SW480 (cell line): ENCODE measurements at regions not wholly inside any gene's neighbourhood (a gene's known extent, or its start where the extent isn't known, plus 50 kb on each side); places are given as distances from the start of the nearest gene placed in this dataset.
"Not testable (repeated sequence)": the region's sequence is repeated elsewhere in the genome, so short reads cannot be mapped to it uniquely, and the experiment has no call there.

ENCODE experiments used
- DNase-seq: peaks from one replicate; pipeline ENCODE4 v3.0.0-alpha.2; 2016; ENCODE audit warnings: low spot score

DNA sequence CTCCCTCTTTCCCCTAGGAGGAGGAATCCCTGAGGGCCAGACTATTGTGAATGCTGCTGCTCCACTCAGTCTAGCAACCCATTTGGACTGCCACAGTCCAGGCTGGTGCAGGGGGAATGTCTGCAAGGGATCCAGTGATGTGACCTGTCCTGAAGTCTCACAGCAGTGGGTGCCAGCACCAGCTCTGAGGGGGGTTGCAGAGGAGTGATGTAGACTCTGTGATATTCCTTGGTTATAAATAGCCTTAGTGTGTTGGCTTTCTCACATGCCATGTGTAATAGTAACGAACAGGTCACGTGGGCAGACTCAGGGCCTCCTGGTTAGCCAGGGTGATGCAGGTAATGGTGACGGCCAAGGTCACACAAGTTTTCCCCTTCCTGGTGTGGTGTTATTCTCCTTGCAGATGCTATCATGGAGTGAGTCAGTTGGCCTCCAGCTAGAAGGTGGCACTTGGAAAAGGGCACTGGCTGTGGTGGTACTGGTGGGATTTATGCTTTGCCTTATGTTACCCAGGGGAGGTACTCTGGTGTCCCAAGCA, 404.4 kb downstream of the UTRN start:
- DNase-seq = no peak

DNA sequence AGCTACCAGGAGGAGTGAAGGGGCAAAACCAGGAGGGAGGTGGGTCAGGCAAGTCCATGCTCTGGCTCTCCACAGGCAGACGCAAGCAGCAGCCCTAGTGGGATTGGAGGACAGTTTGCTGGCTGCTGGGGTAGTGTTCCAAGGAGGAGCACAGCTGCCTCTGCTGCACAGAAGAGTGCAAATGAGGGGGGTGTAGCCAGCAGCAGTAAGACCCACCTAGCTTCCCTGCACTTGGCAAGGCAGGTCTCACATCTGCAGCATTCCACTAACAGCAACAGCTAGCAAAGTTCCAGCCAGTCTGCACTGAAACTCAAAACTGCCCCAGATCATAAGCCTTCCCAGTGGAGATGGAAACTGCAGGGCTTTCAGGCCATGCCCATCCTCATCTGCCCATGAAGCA, 405.0 kb downstream of the UTRN start:
- no peak for DNase-seq

DNA sequence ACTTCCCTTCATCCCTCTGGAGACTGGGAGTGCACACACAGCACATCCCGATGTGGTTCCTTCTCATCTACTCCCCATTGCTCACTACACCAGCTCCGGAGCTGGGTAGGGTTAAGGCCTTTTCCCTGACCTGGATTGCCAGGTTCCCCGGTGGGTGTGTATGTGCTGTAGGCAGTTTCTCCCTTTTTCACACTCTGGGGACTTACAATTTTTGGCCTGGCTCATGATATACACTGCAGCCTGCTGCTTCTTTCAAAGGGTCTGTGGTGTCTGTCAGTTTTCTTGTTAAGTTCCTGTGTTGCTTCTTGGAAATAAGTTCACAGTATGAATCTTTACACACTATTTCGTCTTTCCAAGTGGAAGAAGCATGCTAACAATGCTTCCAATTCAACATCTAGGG, 405.5 kb downstream of the UTRN start:
- no peak for DNase-seq

- DNase-seq = not testable (repeated sequence)
These were observed 406.9 kb downstream of the UTRN start for GRCh38 chr6:144692050-144692449.

DNA sequence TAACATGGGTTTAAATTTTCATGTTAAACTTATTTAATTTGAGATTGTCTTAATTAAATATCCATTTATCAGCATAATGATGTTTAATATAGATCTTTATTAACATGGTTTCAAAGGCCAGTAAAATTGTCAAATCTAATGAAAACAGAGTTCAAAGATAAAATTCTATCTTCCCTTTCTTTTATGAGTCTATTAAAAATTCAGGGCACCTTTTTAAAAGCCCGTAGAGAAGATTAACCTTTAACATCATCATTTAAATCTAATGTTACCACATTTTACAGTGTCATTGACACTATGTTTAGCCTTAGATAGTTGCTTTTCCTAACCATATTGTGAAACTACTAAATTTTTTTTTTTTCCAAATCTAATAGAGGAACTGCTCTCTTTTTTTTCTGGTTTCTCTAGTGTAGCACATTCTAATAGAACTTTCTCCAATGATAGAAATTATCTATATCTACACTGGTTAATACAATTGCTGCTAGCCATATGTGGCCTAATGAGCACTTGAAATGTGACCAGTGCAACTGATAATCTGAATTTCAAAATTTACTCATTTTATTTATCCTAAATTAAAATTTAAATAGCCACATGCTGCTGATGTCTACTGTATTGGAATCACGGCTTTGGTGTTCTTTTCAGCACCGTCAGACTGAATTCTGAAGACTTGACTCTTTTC, 410.9 kb downstream of the UTRN start:
- no peak for DNase-seq

DNA sequence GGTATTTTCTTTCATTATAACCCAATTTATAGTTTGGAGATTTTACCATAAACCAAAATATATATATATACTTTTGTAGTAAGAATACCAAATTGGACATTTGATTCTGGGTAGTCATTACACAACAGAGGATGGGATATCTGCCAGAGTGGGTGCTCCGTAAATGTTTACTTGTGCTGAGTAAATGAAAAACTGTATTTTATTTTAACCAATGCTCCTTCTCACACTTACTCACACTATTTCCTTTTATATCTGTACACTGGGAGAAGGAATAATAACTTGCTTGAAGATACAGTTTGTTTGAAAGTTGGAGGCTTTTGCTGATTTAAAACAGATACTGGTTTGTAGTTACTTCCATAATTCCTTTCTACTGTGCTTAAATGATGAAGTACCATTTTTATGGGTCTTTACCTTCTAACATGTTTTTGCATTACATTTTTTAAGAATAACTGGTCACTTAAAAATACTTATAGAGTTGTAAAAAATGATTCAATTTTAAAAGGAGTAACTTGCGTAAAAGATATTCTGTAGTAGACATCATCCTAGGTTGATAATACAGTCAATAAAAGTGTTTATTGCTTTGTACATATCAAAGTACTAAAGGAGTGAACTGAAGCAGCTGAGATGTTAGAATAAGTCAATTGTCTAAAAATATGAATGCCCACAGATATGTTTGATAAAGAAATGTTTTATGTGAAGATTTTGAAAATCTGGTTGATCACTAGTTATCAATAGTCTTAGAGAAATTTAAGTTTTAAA, 411.7 kb downstream of the UTRN start:
- DNase-seq = no peak

GRCh38 chr6:144697369-144697760, 412.2 kb downstream of the UTRN start:
- DNase-seq = no peak

GRCh38 chr6:144697801-144698200, 412.7 kb downstream of the UTRN start:
- no peak for DNase-seq

DNA sequence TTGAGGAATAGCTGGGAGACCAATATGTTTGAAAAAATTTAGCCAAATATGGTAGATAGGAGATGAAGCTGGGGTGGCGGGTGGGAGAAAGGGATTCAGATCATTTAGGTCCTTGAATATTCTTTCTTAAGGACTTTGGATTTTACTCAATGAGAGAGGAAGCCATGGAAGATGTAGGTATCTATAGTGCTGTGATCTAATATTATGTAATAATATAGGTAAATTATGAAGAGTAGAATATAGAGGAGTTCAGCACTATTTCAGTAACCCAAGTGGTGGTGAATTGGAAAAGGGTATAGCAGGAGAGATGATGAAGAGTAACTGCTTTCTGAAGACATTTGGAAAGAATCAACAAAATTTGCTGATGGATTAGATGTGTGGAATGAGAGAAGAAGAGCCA, 417.6 kb downstream of the UTRN start:
- no peak for DNase-seq

- no peak for DNase-seq
These were observed 425.1 kb downstream of the UTRN start for GRCh38 chr6:144710207-144710606.

DNA sequence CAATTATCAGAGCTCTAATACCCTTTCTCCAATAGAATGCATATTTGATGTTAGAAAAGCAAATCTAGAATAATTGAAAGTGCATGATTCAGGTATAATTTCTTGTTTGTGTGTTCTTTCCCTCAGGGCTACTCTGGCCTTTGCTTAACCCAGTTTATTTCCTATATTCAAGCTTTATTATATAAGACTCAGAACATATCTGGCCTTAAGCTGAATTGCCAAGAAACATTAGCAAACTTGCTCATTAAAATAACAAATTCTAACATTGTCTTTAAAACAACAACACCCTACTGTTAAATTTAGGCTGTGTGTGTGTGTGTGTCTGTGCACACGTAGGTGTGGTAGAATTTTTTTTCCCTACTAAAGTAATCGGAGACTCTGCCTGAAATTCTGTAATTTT, 426.5 kb downstream of the UTRN start:
- no peak for DNase-seq

GRCh38 chr6:144712541-144712940, 427.4 kb downstream of the UTRN start:
- no peak for DNase-seq

GRCh38 chr6:144714021-144714712, 429.0 kb downstream of the UTRN start:
- no peak for DNase-seq

DNA sequence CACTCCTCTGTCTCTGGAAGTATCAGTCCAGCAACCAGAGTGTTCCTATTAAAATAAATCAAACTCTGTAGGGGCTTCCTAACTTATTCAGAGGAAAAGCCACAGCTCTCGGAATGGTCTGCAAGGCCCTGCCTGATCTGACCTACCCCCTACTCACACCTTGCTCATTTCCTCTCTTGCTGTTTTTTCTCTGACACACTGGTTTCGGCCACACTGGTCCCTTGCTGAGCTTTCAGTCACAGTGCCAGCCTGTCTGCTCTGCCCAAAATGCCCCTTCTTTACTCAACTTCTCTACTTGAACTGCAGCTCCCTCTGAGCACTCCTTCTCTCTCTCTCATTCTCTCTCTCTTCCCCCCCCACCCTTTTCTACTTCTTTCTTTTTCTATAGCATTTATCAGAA, 430.2 kb downstream of the UTRN start:
- no peak for DNase-seq

GRCh38 chr6:144718431-144718830, 433.3 kb downstream of the UTRN start:
- no peak for DNase-seq

DNA sequence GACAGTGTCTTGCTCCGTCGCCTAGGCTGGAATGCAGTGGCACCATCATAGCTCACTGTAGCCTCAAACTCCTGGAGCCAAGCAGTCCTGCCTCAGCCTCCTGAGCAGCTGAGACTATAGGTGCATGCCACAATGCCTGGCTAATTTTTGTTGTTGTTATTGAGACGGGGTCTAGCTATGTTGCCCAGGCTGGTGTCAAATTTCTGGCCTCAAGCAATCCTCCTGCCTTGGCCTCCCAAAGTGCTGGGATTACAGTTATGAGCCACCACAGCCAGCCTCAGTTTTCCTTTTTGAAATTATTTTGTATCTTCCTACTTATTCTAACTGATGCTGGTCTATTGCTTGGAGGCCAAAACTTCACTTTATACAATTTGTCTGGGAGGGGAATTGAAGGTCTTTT, 436.1 kb downstream of the UTRN start:
- no peak for DNase-seq

DNA sequence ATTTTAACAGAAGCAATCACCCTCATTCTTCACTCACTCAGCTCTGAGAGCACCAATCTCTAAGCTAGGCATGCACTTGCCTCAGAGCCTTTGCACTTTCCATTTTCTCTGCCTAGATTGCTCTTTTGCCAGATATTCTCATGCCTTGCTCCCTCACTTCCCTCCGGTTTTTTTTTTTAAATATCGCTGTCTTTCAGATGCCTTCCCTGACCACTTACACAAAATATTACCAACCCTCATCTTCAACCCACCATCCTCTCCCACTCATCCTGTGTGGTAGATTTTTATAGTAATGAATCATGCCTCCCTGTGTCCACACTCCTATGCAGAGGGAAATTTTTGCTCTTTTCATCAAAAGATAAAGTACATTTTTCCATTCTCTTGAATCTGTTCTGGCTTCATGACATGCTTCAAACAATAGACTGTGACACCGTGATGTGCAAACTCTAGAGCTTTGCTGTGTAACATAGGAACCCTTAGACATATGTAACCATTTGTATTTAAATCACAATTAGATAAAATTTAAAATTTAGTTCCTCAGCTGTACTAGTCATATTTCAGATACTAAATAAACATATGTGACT, 437.1 kb downstream of the UTRN start:
- DNase-seq = no peak

DNA sequence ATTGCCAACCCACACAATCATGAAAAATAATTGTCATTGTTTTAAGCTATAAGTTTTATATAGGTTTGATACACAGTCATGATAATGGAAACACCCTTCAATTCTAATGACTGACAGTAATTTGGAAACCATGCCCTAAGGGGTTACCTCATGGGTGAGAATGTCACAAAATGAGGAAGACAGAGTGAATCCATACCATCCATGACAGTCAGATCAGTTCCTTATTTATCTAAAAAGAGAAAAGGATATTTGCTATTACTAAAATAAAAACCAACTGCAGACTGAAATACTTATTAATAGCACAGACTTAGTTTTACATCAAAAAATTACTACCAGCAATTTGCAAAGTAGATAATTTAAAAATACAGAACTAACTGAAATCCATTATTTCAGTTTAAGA, 437.8 kb downstream of the UTRN start:
- DNase-seq = no peak

DNA sequence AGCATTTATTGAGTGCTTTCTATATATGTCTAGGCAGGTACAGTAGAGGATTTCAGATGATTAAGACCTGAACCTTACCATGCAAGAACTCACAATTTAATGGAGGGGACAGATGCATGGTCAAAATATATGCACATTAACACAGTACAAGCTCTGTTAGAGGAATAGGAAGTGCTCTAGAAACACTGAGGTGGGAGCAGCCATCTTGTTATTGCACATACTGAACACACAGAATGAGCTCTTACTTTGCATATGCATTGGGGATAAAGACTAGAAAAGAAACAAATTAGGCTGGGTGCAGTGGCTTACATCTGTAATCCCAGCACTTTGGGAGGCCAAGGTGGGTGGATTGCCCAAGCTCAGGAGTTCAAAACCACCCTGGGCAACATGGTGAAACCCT, 438.3 kb downstream of the UTRN start:
- no peak for DNase-seq

DNA sequence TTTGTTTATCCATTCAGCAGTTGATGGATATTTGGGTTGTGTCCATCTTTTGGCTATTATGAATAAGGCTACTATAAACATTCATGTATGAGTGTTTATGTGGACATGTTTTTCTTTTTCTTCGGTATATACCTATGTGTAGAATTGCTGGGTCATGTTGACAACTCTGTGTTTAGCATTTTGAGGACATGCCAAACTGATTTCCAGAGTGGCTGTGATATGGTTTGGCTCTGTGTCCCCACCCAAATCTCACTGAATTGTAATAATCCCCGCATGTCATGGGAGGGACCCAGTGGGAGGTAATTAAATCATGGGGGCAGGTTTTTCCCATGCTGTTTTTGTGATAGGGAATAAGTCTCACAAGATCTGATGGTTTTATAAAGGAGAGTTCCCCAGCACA, 439.7 kb downstream of the UTRN start:
- DNase-seq = no peak

DNA sequence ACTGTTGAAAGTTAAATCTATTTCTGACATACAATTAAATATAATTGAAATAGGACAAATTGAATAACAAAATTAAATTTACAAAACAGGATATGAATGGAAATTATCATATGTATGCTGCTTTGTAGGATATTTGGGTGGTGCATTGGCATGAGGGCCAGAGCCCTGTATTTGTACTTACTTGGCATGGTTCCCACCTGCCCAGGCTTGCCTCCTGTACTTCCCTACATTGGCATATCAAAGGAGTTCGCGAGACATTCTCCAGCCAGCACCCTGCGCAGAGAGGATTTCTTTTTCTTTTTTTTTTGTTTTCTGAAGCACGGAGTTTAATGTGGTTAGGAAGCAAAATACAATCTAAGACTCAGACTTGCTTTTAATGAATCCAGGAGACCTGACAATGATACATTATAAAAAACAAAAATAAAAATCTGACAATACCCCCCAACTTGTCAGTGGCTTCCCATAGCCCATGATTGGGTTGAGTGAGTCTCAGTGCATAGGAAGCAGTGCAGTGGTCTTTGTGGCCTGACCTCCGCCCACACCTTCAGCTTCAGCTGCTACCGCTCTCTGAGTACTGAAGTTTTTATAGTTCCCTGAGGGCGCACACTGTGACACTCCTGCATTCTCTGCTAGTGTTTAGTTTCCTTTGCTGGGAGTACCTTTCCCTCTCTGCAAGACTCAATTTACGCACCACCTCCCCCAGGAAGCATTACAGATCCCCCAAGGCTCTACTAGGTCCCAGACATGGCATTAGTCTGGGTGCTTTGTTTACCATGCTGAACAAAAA, 440.8 kb downstream of the UTRN start:
- peak; percentile 16 for DNase-seq

DNA sequence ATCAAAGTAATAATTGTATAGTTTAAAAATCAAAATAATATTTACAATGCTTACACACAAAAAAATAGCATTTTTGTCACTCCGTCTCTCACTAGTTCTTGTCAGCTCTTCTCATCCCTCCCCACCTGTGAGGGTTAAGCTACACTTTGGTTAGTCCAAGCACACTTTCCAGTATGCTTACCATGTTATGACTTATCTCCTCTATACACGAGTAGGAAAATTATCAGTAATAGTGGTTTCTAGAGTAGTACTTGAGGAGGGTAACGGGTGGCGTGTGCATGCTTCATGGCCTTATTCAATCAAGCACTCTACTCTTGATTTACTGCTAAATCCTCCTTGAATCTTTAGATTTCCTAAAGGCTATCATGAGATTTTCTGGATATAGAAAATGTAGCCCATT, 443.7 kb downstream of the UTRN start:
- no peak for DNase-seq
